CD4-positive, alpha-beta T cell (primary cell): ENCODE measurements at regions not wholly inside any gene's neighbourhood (a gene's known extent, or its start where the extent isn't known, plus 50 kb on each side); places are given as distances from the start of the nearest gene placed in this dataset.

Experiments used
- ATAC-seq: fragments of 200-7000 bp; cut with Tn5 transposase; one replicate; pipeline ENCODE4 v1.10.0; 2022; ENCODE audit warnings: mild to moderate bottlenecking; ENCODE audit not compliant: poor library complexity
- CTCF ChIA-PET: fragments of 350-600 bp; sonication (Branson Sonifier 250); formaldehyde crosslinking; loops from one replicate; lab custom pipeline; 2021; ENCODE audit warnings: antibody characterized with exemption, inconsistent platforms; lab: Charles Lee
- POLR2A ChIA-PET: fragments of 350-600 bp; sonication (Branson Sonifier 250); formaldehyde crosslinking; loops from one replicate; lab custom pipeline; 2021; ENCODE audit warnings: antibody characterized with exemption, inconsistent platforms; lab: Charles Lee
- DNase-seq, 14 experiments: peaks; one replicate each; pipeline ENCODE4 v3.0.0-alpha.2; 2013 to 2020; ENCODE audit warnings: mixed read lengths in 2 of 14
- H3K27ac ChIP-seq, 2 donors: one replicate each; pipeline versions ENCODE4 v1.5.1 to v1.7.0; 2013; ENCODE audit warnings: low read length in 2 of 2, low read depth in 1 of 2, mild to moderate bottlenecking in 1 of 2
- H3K27me3 ChIP-seq, 2 experiments: 1 replicate in 1 of 2; 2 replicates in 1 of 2; pipeline versions ENCODE4 v1.6.1 to v1.7.0; 2013; ENCODE audit warnings: low read length in 2 of 2, control low read depth in 1 of 2, mild to moderate bottlenecking in 1 of 2, moderate library complexity in 1 of 2; ENCODE audit not compliant: insufficient read depth in 2 of 2, control insufficient read depth in 1 of 2
- H3K36me3 ChIP-seq: one replicate; pipeline ENCODE4 v1.6.1; 2013; ENCODE audit warnings: low read length, control low read depth; ENCODE audit not compliant: insufficient read depth
- H3K4me1 ChIP-seq: one replicate; pipeline ENCODE4 v1.6.1; 2013; ENCODE audit warnings: low read length, control low read depth; ENCODE audit not compliant: insufficient read depth
- H3K4me3 ChIP-seq: one replicate; pipeline ENCODE4 v1.5.1; 2013; ENCODE audit warnings: mild to moderate bottlenecking, low read length, moderate library complexity
- H3K9me3 ChIP-seq, 2 experiments: 1 replicate in 1 of 2; 2 replicates in 1 of 2; pipeline versions ENCODE4 v1.6.1 to v1.7.0; 2013; ENCODE audit warnings: low read length in 2 of 2, mild to moderate bottlenecking in 2 of 2, control low read depth in 1 of 2, moderate library complexity in 1 of 2; ENCODE audit not compliant: control insufficient read depth in 1 of 2, insufficient read depth in 1 of 2
- H3K27ac Mint-ChIP-seq: one replicate; pipeline ENCODE4 v1.8.0; 2020; ENCODE audit warnings: mixed read lengths
- H3K27me3 Mint-ChIP-seq: one replicate; pipeline ENCODE4 v1.8.0; 2021; ENCODE audit warnings: mixed read lengths
- H3K36me3 Mint-ChIP-seq: one replicate; pipeline ENCODE4 v1.8.0; 2021; ENCODE audit warnings: low read depth, mixed read lengths
- H3K4me1 Mint-ChIP-seq: one replicate; pipeline ENCODE4 v1.8.0; 2021; ENCODE audit warnings: low read depth, mixed read lengths
- H3K4me3 Mint-ChIP-seq: one replicate; pipeline ENCODE4 v1.8.0; 2020; ENCODE audit warnings: mild to moderate bottlenecking, mixed read lengths
- H3K9me3 Mint-ChIP-seq: one replicate; pipeline ENCODE4 v1.8.0; 2020; ENCODE audit warnings: mixed read lengths
- intact Hi-C, 2 experiments: fragments of 100-400 bp; cut with DNase I in 1 of 2; cut with micrococcal nuclease in 1 of 2; formaldehyde crosslinking; loops; one replicate each; pipeline versions ENCODE4 v1.15.1 to v1.9.0; 2023 to 2025; cut with DNase I, micrococcal nuclease
- TF ChIP-seq, protein P1 (sequence below): fragments of 200-600 bp; IDR thresholded peaks from one replicate; pipeline ENCODE4 v1.8.0; 2022; ENCODE audit warnings: antibody characterized with exemption, mild to moderate bottlenecking

DNA sequence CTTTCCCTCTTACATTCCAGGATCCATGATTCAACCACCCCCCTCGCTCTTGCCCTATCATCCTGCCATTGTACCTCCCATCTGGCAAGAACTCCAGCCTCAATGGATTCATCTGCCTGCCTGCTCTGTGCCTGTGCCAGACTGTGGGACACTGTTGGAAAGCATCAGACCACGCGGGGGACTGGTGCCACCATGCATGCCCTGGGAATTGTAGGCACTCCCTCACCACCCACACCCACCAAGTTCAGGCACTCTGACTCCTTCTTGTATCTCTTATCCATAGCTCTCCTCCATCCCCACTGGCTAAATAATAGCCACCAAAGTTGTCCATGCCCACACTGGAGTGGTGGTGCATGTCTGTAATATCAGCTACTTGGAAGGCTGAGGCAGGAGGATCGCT lies 143.8 kb downstream of the TPRA1 start:
- no peaks in the 10 kb centered on the region for H3K4me1 Mint-ChIP-seq
- DNase-seq (peak in 1 of 14 experiments; percentile 17), ATAC-seq (no peak)
- H3K4me3 Mint-ChIP-seq, result no peak overlapping the region
- H3K36me3 ChIP-seq, result no peaks in the 10 kb centered on the region
- H3K9me3 Mint-ChIP-seq, result no peaks in the 10 kb centered on the region
- ChIA-PET CTCF (interaction anchor here (0.7 kb wide), 1 partner anchor 9 kb away, joined by 3 read pairs; no protein-coding TSS in a partner anchor), POLR2A (no interaction called here)
- H3K27ac Mint-ChIP-seq, result no peak overlapping the region
- no peak overlapping the region for H3K27ac ChIP-seq
- H3K27me3 Mint-ChIP-seq, result peaks cover 55% of the 10 kb centered on the region
- peaks cover 4 to 10% of the 10 kb centered on the region in 2 experiments for H3K27me3 ChIP-seq
- TF ChIP-seq, protein P1, sequence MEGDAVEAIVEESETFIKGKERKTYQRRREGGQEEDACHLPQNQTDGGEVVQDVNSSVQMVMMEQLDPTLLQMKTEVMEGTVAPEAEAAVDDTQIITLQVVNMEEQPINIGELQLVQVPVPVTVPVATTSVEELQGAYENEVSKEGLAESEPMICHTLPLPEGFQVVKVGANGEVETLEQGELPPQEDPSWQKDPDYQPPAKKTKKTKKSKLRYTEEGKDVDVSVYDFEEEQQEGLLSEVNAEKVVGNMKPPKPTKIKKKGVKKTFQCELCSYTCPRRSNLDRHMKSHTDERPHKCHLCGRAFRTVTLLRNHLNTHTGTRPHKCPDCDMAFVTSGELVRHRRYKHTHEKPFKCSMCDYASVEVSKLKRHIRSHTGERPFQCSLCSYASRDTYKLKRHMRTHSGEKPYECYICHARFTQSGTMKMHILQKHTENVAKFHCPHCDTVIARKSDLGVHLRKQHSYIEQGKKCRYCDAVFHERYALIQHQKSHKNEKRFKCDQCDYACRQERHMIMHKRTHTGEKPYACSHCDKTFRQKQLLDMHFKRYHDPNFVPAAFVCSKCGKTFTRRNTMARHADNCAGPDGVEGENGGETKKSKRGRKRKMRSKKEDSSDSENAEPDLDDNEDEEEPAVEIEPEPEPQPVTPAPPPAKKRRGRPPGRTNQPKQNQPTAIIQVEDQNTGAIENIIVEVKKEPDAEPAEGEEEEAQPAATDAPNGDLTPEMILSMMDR, result no peak
- H3K4me1 ChIP-seq, result no peaks in the 10 kb centered on the region
- peaks cover 0 to 11% of the 10 kb centered on the region in 2 experiments for H3K9me3 ChIP-seq
- H3K4me3 ChIP-seq, result no peak overlapping the region
- intact Hi-C loops, result no loop called here
- no peaks in the 10 kb centered on the region for H3K36me3 Mint-ChIP-seq

DNA sequence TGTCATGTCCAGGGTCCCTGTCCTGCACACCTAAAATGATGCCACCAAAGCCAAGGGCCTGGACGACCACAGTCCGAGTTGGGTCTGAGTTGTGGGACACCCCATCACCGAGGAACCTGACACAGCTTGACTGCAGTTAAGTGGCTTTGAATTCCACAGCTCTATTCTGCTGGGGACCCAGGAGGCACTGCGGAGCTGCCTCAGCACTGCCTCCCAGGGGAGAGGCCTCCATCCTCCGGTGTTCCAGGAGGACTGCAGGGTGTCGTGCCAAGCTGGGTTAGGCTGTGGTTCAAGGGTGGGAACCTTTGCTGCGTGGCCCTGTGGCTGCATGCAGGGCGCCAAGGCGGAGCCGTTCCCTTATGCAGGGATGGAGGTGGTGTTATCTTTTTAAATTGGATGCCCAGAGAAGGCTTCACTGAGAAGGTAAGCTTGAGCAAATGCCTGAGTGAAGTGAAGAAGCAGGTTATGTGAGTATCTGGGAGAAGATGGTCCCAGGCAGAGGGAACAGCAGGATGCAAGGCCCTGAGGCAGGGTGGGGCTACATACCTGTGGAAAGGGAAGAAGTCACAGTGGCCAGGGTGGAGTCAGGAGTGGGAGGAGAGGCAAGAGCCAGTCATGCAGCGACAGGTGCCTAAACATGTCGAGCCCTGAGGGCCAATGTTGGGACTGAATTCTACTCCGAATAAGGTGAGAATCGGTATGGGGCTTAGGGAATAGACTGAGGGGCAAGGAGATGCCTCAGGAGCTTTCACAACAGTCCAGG lies 144.8 kb downstream of the TPRA1 start:
- Histone ChIP-seq H3K27me3 (peaks cover 4 to 10% of the 10 kb centered on the region in 2 experiments), H3K27ac (no peak overlapping the region), H3K4me3 (no peak overlapping the region), H3K4me1 (no peaks in the 10 kb centered on the region), H3K36me3 (no peaks in the 10 kb centered on the region), H3K9me3 (peaks cover 0 to 11% of the 10 kb centered on the region in 2 experiments)
- CTCF ChIA-PET, result no interaction called here
- Mint-ChIP-seq H3K4me3 (no peak overlapping the region), H3K4me1 (no peaks in the 10 kb centered on the region), H3K9me3 (no peaks in the 10 kb centered on the region), H3K27me3 (peaks cover 56% of the 10 kb centered on the region), H3K27ac (no peak overlapping the region), H3K36me3 (no peaks in the 10 kb centered on the region)
- POLR2A ChIA-PET, result no interaction called here
- intact Hi-C loops, result no loop called here
- ATAC-seq (no peak), DNase-seq (peak in 1 of 14 experiments; percentile 19)
- TF ChIP-seq, protein P1, result no peak

DNA sequence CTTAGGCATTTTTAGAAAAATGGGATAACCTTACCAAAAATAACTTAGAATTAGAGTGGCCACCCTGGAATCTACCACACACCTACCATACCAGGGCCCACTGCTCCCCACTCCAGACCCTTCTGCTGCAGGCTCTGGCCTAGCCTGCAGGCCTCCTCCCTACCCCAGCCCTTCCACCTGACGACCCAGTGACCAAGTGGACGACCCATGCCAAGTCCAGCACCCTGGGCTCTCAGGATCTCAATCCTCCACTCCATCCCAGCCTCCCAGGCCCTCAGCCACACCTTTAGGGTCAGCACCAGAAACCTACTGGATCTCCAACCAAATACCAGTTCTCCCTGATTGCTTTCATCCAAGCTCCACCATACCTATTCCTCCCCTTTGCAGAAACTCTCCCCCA lies 145.8 kb downstream of the TPRA1 start:
- POLR2A ChIA-PET, result no interaction called here
- intact Hi-C loops, result no loop called here
- Mint-ChIP-seq H3K27ac (no peak overlapping the region), H3K4me3 (no peak overlapping the region), H3K36me3 (no peaks in the 10 kb centered on the region), H3K9me3 (no peaks in the 10 kb centered on the region), H3K4me1 (no peaks in the 10 kb centered on the region), H3K27me3 (peaks cover 46% of the 10 kb centered on the region)
- no peaks in the 10 kb centered on the region for H3K4me1 ChIP-seq
- no peak overlapping the region for H3K4me3 ChIP-seq
- H3K36me3 ChIP-seq, result no peaks in the 10 kb centered on the region
- no peak overlapping the region for H3K27ac ChIP-seq
- peaks cover 0 to 5% of the 10 kb centered on the region in 2 experiments for H3K9me3 ChIP-seq
- no peak for DNase-seq
- TF ChIP-seq, protein P1, result no peak
- peaks cover 0 to 6% of the 10 kb centered on the region in 2 experiments for H3K27me3 ChIP-seq
- CTCF ChIA-PET, result no interaction called here
- ATAC-seq, result no peak
